GM12878 (cell line): ENCODE measurements at regions not wholly inside any gene's neighbourhood (a gene's known extent, or its start where the extent isn't known, plus 50 kb on each side); places are given as distances from the start of the nearest gene placed in this dataset.

Source experiments
- ATAC-seq: fragments of 200-7000 bp; cut with Tn5 transposase; 3 replicates; pipeline ENCODE4 v1.9.1; 2020; ENCODE audit warnings: mild to moderate bottlenecking, moderate library complexity
- BruUV-seq: library from RNA; stranded (reverse); fragments of 400-500 nt; replicated peaks from 2 replicates; lab custom pipeline; 2021; lab: Mats Ljungman, UMichigan
- CTCF ChIA-PET: fragments of 300-600 bp; sonication (Branson Sonifier 250); formaldehyde crosslinking; extraction: SDS; loops from one replicate; lab custom pipeline; 2021; ENCODE audit warnings: inconsistent platforms; lab: Yijun Ruan, JAX
- POLR2A ChIA-PET: fragments of 350-600 bp; formaldehyde crosslinking; extraction: SDS; loops from one replicate; lab custom pipeline; 2021; ENCODE audit warnings: inconsistent platforms; lab: Charles Lee
- RAD21 ChIA-PET: fragments of 300-600 bp; sonication (Branson Sonifier 250); formaldehyde crosslinking; loops from one replicate; lab custom pipeline; 2023; ENCODE audit warnings: antibody characterized with exemption; ENCODE audit not compliant: unreplicated experiment; lab: Charles Lee
- SMC1A ChIA-PET: fragments of 300-600 bp; sonication (Branson Sonifier 250); formaldehyde crosslinking; loops from one replicate; lab custom pipeline; 2023; ENCODE audit not compliant: unreplicated experiment, uncharacterized antibody; lab: Charles Lee
- DNase-seq: peaks from one replicate; pipeline ENCODE4 v3.0.0-alpha.2; 2011; ENCODE audit warnings: low read depth, low spot score
- FAIRE-seq: peaks from 3 replicates; lab custom pipeline; 2011; peaks lifted over from hg19 to GRCh38; lab: Jason Lieb, UNC
- H2AFZ ChIP-seq: 2 replicates; pipeline ENCODE4 v1.6.0; 2011; ENCODE audit warnings: low read depth, low read length, control low read depth; ENCODE audit not compliant: control insufficient read depth
- H3K27ac ChIP-seq: 2 replicates; pipeline ENCODE4 v1.5.1; 2011; ENCODE audit warnings: control low read depth; ENCODE audit not compliant: control insufficient read depth, insufficient read depth
- H3K27me3 ChIP-seq, 2 experiments: replicated peaks in 1 of 2; 2 replicates each; pipeline versions ENCODE4 v1.6.0 to v1.6.1; 2011; ENCODE audit warnings: low read length in 1 of 2; ENCODE audit not compliant: control insufficient read depth in 2 of 2, insufficient read depth in 2 of 2
- H3K36me3 ChIP-seq, 2 experiments: 2 replicates each; pipeline ENCODE4 v1.5.1; 2011; ENCODE audit warnings: low read length in 1 of 2; ENCODE audit not compliant: control insufficient read depth in 2 of 2, insufficient read depth in 2 of 2
- H3K4me1 ChIP-seq: 2 replicates; pipeline ENCODE4 v1.6.1; 2011; ENCODE audit warnings: mild to moderate bottlenecking, low read length, moderate library complexity, mixed read lengths; ENCODE audit not compliant: control insufficient read depth, insufficient read depth
- H3K4me2 ChIP-seq: 2 replicates; pipeline ENCODE4 v1.6.0; 2011; ENCODE audit warnings: control low read depth; ENCODE audit not compliant: control insufficient read depth, insufficient read depth
- H3K4me3 ChIP-seq: fragments of 200-600 bp; sonication (generic); 2 replicates; pipeline ENCODE4 v1.5.1; 2016
- H3K79me2 ChIP-seq: 2 replicates; pipeline ENCODE4 v1.6.0; 2011; ENCODE audit warnings: low read length; ENCODE audit not compliant: control insufficient read depth, insufficient read depth
- H3K9ac ChIP-seq: 2 replicates; pipeline ENCODE4 v1.8.0; 2011; ENCODE audit warnings: low read length, control low read depth, mixed read lengths; ENCODE audit not compliant: control insufficient read depth, insufficient read depth
- H3K9me3 ChIP-seq: replicated peaks from 3 replicates; pipeline ENCODE4 v1.5.1; 2011; ENCODE audit warnings: mild to moderate bottlenecking, low read length; ENCODE audit not compliant: control insufficient read depth, insufficient read depth
- H4K20me1 ChIP-seq: 2 replicates; pipeline ENCODE4 v1.6.0; 2011; ENCODE audit not compliant: control insufficient read depth, insufficient read depth
- ATF7 ChIP-seq: fragments of 450-650 bp; IDR thresholded peaks from 2 replicates; pipeline ENCODE4 v1.6.1; 2016; ENCODE audit warnings: low read depth, mild to moderate bottlenecking
- CUX1 ChIP-seq: IDR thresholded peaks from 2 replicates; pipeline ENCODE4 v1.6.1; 2012; ENCODE audit warnings: improper control_type of control experiment, low read depth, low read length; ENCODE audit not compliant: insufficient replicate concordance
- ETV6 ChIP-seq, 2 experiments: fragments of 450-650 bp in 1 of 2; IDR thresholded peaks in 1 of 2; conservative IDR thresholded peaks in 1 of 2; 2 replicates each; pipeline ENCODE4 v1.6.1; 2014; ENCODE audit warnings: antibody characterized with exemption in 1 of 2, borderline replicate concordance in 1 of 2, low read depth in 1 of 2, mild to moderate bottlenecking in 1 of 2, moderate library complexity in 1 of 2
- MYC ChIP-seq: IDR thresholded peaks from 2 replicates; pipeline ENCODE4 v1.6.1; 2011; ENCODE audit warnings: mild to moderate bottlenecking, low read length, moderate library complexity, inconsistent platforms; ENCODE audit not compliant: insufficient read depth, insufficient replicate concordance, insufficient read length, severe bottlenecking
- NFXL1 ChIP-seq: fragments of 450-650 bp; IDR thresholded peaks from 2 replicates; pipeline ENCODE4 v1.6.1; 2017; ENCODE audit warnings: antibody characterized with exemption, mild to moderate bottlenecking, borderline replicate concordance
- WGBS: methylation state at CpG from one replicate; pipeline ENCODE4 v1.1.6; 2016; ENCODE audit warnings: low lambda C conversion rate; ENCODE audit not compliant: insufficient replicate concordance, insufficient coverage; ENCODE audit errors: missing lambda C conversion rate; 5-methylcytosine and 5-hydroxymethylcytosine counted together
- in situ Hi-C: fragments of 300-500 bp; cut with MboI; formaldehyde crosslinking; loops from 9 replicates; pipeline ENCODE4 v1.14.3; 2018; ENCODE audit warnings: mixed read lengths
- intact Hi-C: fragments of 100-400 bp; cut with micrococcal nuclease; formaldehyde crosslinking; loops from one replicate; pipeline ENCODE4 v1.14.2; 2022; ENCODE audit not compliant: unreplicated experiment

- no peak for TF ChIP-seq ETV6 (conservative IDR thresholded peaks at IDR 0.05 in 1 of 2, IDR thresholded peaks at IDR 0.05 in 1 of 2; ENCODE audit: borderline replicate concordance in 1 of 2, low read depth in 1 of 2)
- TF ChIP-seq ATF7: no peak
- no peak for TF ChIP-seq MYC
Observed at GRCh38 chr10:60491162-60491561, 101.5 kb upstream of the ANK3 start (continued).

GRCh38 chr10:60490013-60490412 is 100.3 kb upstream of the ANK3 start:
- in situ Hi-C loops: no loop called here
- H3K27ac ChIP-seq: no peak overlapping the region
- no peak overlapping the region for H3K4me3 ChIP-seq
- no peak for DNase-seq
- H3K9me3 ChIP-seq: no peaks in the 10 kb centered on the region
- no peaks in the 10 kb centered on the region for H3K36me3 ChIP-seq
- H3K79me2 ChIP-seq: no peaks in the 10 kb centered on the region
- WGBS: 84% methylated on average over 3 of the region's 3 CpGs
- SMC1A ChIA-PET: no interaction called here
- CTCF ChIA-PET: interaction anchor here (0.7 kb wide), 1 partner anchor 467 kb away, joined by 3 read pairs; no protein-coding TSS in a partner anchor
- TF ChIP-seq CUX1 (no peak), NFXL1 (no peak)
- TF ChIP-seq, all 136 proteins: peak for 0
- no peak overlapping the region for H2AFZ ChIP-seq
- ChIA-PET POLR2A (no interaction called here), RAD21 (no interaction called here)
- no peaks in the 10 kb centered on the region for H3K4me1 ChIP-seq
- no peaks in the 10 kb centered on the region for H3K27me3 ChIP-seq
- no peak overlapping the region for H3K4me2 ChIP-seq
- BruUV-seq: no TSS peak
- intact Hi-C loops: no loop called here
- ATAC-seq: no peak
- no peaks in the 10 kb centered on the region for H4K20me1 ChIP-seq
- no peak overlapping the region for H3K9ac ChIP-seq
- no peak for FAIRE-seq
